Psoas muscle (tissue), 7 donors: ENCODE measurements at regions not wholly inside any gene's neighbourhood (a gene's known extent, or its start where the extent isn't known, plus 50 kb on each side); places are given as distances from the start of the nearest gene placed in this dataset.

ENCODE experiments used
- ATAC-seq, 4 donors: fragments of 200-7000 bp; cut with Tn5 transposase; one replicate each; pipeline ENCODE4 v1.9.1; 2020; ENCODE audit warnings: moderate library complexity in 3 of 4, mild to moderate bottlenecking in 2 of 4
- DNase-seq, 2 donors: peaks; one replicate each; pipeline ENCODE4 v3.0.0-alpha.2; 2020
- H3K27ac ChIP-seq: fragments of 200-600 bp; one replicate; pipeline ENCODE4 v1.8.0; 2022
- H3K27me3 ChIP-seq, 3 donors: fragments of 200-600 bp in 1 of 3; one replicate each; pipeline versions ENCODE4 v1.6.1 to v1.8.0; 2013 to 2022; ENCODE audit warnings: low read length in 2 of 3, mild to moderate bottlenecking in 2 of 3, moderate library complexity in 1 of 3; ENCODE audit not compliant: insufficient read depth in 3 of 3
- H3K36me3 ChIP-seq, 2 donors: fragments of 200-600 bp in 1 of 2; one replicate each; pipeline versions ENCODE4 v1.6.1 to v1.8.0; 2013 to 2022; ENCODE audit warnings: low read depth in 1 of 2, mild to moderate bottlenecking in 1 of 2, moderate library complexity in 1 of 2; ENCODE audit not compliant: insufficient read depth in 1 of 2
- H3K4me1 ChIP-seq: fragments of 200-600 bp; one replicate; pipeline ENCODE4 v1.8.0; 2022
- H3K4me3 ChIP-seq: fragments of 200-600 bp; one replicate; pipeline ENCODE4 v1.8.0; 2022; ENCODE audit warnings: mild to moderate bottlenecking
- H3K9me3 ChIP-seq: fragments of 200-600 bp; one replicate; pipeline ENCODE4 v1.8.0; 2022
- WGBS, 3 donors: extraction: QIAGEN DNeasy Blood & Tissue Kit; methylation state at CpG; one replicate each; pipeline versions ENCODE4 v1.1.6 to v1.1.7; 2013; 5-methylcytosine and 5-hydroxymethylcytosine counted together
- intact Hi-C, 2 donors: fragments of 100-400 bp; cut with DNase I; formaldehyde crosslinking; loops; one replicate each; pipeline versions ENCODE4 v1.11.0 to v1.14.2; 2022
- TF ChIP-seq, protein P1 (sequence below): fragments of 200-600 bp; IDR thresholded peaks from one replicate; pipeline ENCODE4 v1.8.0; 2022; ENCODE audit warnings: antibody characterized with exemption
- donor health status: healthy with polysubstance abuse.
- donor health status: DM: no; HTN: no; CAD: no; lungs with moderate emphysema.
- donor health status: Bipolar disorder and iron deficiency.
- donor health status: healthy.
- donor health status: DM: yes; HTN: yes; CAD: no.
- donor health status: DM: no; HTN: no; CAD: no.
- donor health status: DM: yes; HTN: yes; CAD: no.

GRCh38 chr6:103139377-103139776, 1720.3 kb downstream of the HACE1 start:
- H3K27me3 ChIP-seq: no peaks in the 10 kb centered on the region
- TF ChIP-seq, protein P1, sequence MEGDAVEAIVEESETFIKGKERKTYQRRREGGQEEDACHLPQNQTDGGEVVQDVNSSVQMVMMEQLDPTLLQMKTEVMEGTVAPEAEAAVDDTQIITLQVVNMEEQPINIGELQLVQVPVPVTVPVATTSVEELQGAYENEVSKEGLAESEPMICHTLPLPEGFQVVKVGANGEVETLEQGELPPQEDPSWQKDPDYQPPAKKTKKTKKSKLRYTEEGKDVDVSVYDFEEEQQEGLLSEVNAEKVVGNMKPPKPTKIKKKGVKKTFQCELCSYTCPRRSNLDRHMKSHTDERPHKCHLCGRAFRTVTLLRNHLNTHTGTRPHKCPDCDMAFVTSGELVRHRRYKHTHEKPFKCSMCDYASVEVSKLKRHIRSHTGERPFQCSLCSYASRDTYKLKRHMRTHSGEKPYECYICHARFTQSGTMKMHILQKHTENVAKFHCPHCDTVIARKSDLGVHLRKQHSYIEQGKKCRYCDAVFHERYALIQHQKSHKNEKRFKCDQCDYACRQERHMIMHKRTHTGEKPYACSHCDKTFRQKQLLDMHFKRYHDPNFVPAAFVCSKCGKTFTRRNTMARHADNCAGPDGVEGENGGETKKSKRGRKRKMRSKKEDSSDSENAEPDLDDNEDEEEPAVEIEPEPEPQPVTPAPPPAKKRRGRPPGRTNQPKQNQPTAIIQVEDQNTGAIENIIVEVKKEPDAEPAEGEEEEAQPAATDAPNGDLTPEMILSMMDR: no peak
- no peaks in the 10 kb centered on the region for H3K36me3 ChIP-seq
- no peaks in the 10 kb centered on the region for H3K9me3 ChIP-seq
- intact Hi-C loops: no loop called here
- ATAC-seq (no peak), DNase-seq (no peak)
- no peaks in the 10 kb centered on the region for H3K4me1 ChIP-seq
- no peak overlapping the region for H3K4me3 ChIP-seq
- H3K27ac ChIP-seq: no peak overlapping the region

- DNase-seq (no peak), ATAC-seq (no peak)
- H3K27me3 ChIP-seq: no peaks in the 10 kb centered on the region
- TF ChIP-seq, protein P1: no peak
- no peaks in the 10 kb centered on the region for H3K4me1 ChIP-seq
- WGBS, 3 donors: 82 to 86% (median 85%) methylated on average over 4 of the region's 4 CpGs
- H3K4me3 ChIP-seq: no peak overlapping the region
- intact Hi-C loops: no loop called here
- no peak overlapping the region for H3K27ac ChIP-seq
- no peaks in the 10 kb centered on the region for H3K36me3 ChIP-seq
- no peaks in the 10 kb centered on the region for H3K9me3 ChIP-seq
Measured at GRCh38 chr6:103124471-103124870, 1731.0 kb downstream of the GRIK2 start.

- 23 to 26% (median 25%) methylated on average over 10 of the region's 10 CpGs for WGBS, 3 donors
- TF ChIP-seq, protein P1: no peak
- Histone ChIP-seq H3K4me3 (no peak overlapping the region), H3K36me3 (no peaks in the 10 kb centered on the region), H3K9me3 (no peaks in the 10 kb centered on the region), H3K4me1 (no peaks in the 10 kb centered on the region), H3K27me3 (no peaks in the 10 kb centered on the region), H3K27ac (no peak overlapping the region)
- no peak for DNase-seq
- no peak for ATAC-seq
- intact Hi-C loops: no loop called here
Measured at GRCh38 chr6:103122766-103123601, 1729.5 kb downstream of the GRIK2 start.

DNA sequence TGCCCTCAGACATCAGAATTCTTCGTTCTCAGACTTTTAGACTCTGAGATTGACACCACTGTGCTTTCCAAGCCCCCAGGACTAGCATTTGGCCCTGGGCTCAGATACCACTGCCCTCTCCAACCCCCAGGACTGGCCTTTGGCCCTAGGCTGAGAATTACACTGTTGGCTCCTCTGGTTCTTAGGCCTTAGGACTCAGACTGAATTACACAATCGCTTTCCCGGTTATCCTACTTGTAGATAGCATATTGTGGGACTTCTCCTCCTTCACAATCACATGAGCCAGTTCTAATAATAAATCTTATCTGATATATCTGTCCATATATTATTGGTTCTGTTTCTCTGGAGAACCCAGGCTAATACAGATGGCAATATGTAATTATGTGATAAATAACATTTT, 1725.5 kb downstream of the GRIK2 start:
- TF ChIP-seq, protein P1: no peak
- H3K27me3 ChIP-seq: no peaks in the 10 kb centered on the region
- intact Hi-C loops: no loop called here
- no peaks in the 10 kb centered on the region for H3K36me3 ChIP-seq
- ATAC-seq: no peak
- no peak for DNase-seq
- no peaks in the 10 kb centered on the region for H3K4me1 ChIP-seq
- no peak overlapping the region for H3K27ac ChIP-seq
- H3K9me3 ChIP-seq: no peaks in the 10 kb centered on the region
- 83 to 88% (median 85%) methylated on average over 3 of the region's 3 CpGs for WGBS, 3 donors
- no peak overlapping the region for H3K4me3 ChIP-seq

DNA sequence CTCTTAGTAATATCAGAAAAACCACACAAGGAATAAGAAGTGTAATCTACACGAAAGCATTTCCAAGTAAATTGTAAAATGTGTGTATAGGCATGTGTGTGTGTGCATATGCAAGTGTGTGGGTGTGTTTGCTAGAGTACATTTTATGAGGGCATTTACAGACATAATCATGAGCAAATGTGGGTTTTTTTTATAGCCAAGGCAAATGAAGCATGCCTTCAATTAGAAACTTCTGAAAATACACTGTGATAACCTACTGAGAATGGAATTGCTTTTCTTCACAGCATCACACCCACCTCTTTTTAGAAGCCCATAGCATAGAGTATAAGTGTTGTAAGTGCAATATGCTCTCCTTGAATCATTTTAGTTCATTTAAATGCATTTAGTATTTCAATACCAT, 1721.1 kb downstream of the GRIK2 start:
- Histone ChIP-seq H3K36me3 (no peaks in the 10 kb centered on the region), H3K4me1 (no peaks in the 10 kb centered on the region), H3K9me3 (no peaks in the 10 kb centered on the region), H3K4me3 (no peak overlapping the region), H3K27me3 (no peaks in the 10 kb centered on the region), H3K27ac (no peak overlapping the region)
- DNase-seq: no peak
- WGBS, 3 donors: 58 to 72% (median 65%) methylated on average over 1 of the region's 1 CpG
- TF ChIP-seq, protein P1: no peak
- intact Hi-C loops: no loop called here
- ATAC-seq: no peak
